ENCODE measurements at regions not wholly inside any gene's neighbourhood (a gene's known extent, or its start where the extent isn't known, plus 50 kb on each side); places are given as distances from the start of the nearest gene placed in this dataset.
A peak's percentile ranks its signal among the peaks of the same experiment; 100 is the strongest.

- DNase-seq = no peak
These were observed 138.4 kb upstream of the SPDL1 start for GRCh38 chr5:169445191-169445590.

GRCh38 chr5:169442913-169443784, 140.4 kb upstream of the SPDL1 start:
- DNase-seq = no peak

GRCh38 chr5:169442403-169442874, 141.1 kb upstream of the SPDL1 start:
- no peak for DNase-seq

GRCh38 chr5:169440107-169440705, 139.3 kb upstream of the SLIT3 start:
- DNase-seq = no peak

GRCh38 chr5:169439362-169439761, 138.4 kb upstream of the SLIT3 start:
- no peak for DNase-seq

- no peak for DNase-seq
These were observed 134.7 kb upstream of the SLIT3 start for GRCh38 chr5:169435506-169436229.

GRCh38 chr5:169433221-169433651, 132.3 kb upstream of the SLIT3 start:
- no peak for DNase-seq

GRCh38 chr5:169431386-169431785, 130.4 kb upstream of the SLIT3 start:
- DNase-seq = no peak

- DNase-seq = no peak
These were observed 129.7 kb upstream of the SLIT3 start for GRCh38 chr5:169430671-169431070.

GRCh38 chr5:169429044-169429443, 128.1 kb upstream of the SLIT3 start:
- no peak for DNase-seq

GRCh38 chr5:169426784-169427183, 125.8 kb upstream of the SLIT3 start:
- DNase-seq = peak in 1 of 4 experiments; percentile 15

- no peak for DNase-seq
These were observed 123.9 kb upstream of the SLIT3 start for GRCh38 chr5:169424670-169425378.

GRCh38 chr5:169424279-169424655, 123.3 kb upstream of the SLIT3 start:
- DNase-seq = no peak

GRCh38 chr5:169423580-169424278, 122.8 kb upstream of the SLIT3 start:
- DNase-seq = no peak

- no peak for DNase-seq
These were observed 121.1 kb upstream of the SLIT3 start for GRCh38 chr5:169422087-169422486.

- no peak for DNase-seq
These were observed 120.7 kb upstream of the SLIT3 start for GRCh38 chr5:169421677-169422076.

- no peak for DNase-seq
These were observed 116.7 kb upstream of the SLIT3 start for GRCh38 chr5:169417676-169418075.

GRCh38 chr5:169416583-169417196, 115.8 kb upstream of the SLIT3 start:
- no peak for DNase-seq

- no peak for DNase-seq
These were observed 115.0 kb upstream of the SLIT3 start for GRCh38 chr5:169415948-169416347.

GRCh38 chr5:169415371-169415770, 114.4 kb upstream of the SLIT3 start:
- no peak for DNase-seq

GRCh38 chr5:169413416-169413815, 112.5 kb upstream of the SLIT3 start:
- no peak for DNase-seq

- DNase-seq = no peak
These were observed 111.9 kb upstream of the SLIT3 start for GRCh38 chr5:169412831-169413230.
